ENCODE measurements at regions not wholly inside any gene's neighbourhood (a gene's known extent, or its start where the extent isn't known, plus 50 kb on each side); places are given as distances from the start of the nearest gene placed in this dataset.
"Not testable (repeated sequence)": the region's sequence is repeated elsewhere in the genome, so short reads cannot be mapped to it uniquely, and the experiment has no call there.

DNA sequence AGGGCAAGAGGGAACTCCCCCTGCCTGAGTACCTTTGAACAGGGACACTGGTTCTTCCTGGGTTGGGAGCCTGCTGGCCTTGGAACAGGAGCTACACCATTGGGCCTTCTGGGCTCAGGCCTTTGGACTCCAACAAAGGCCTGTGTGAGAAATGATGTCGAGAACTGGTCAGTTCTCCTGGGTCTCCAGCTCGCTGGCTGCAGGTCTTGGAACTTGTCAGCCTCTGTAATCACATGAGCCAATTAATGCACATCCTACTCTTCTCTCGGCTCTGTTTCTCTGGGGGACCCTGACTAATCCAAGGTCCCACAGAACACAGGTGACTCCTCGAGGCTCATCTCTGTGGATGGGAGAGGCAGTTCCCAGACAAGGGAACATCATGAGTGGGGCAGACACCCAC, 104.7 kb upstream of the PLGLB2 start:
- DNase-seq (ENCODE audit: low spot score): not testable (repeated sequence)

- not testable (repeated sequence) for DNase-seq (ENCODE audit: low spot score)
Measured at GRCh38 chr2:87647737-87648498, 100.0 kb upstream of the PLGLB2 start.

DNA sequence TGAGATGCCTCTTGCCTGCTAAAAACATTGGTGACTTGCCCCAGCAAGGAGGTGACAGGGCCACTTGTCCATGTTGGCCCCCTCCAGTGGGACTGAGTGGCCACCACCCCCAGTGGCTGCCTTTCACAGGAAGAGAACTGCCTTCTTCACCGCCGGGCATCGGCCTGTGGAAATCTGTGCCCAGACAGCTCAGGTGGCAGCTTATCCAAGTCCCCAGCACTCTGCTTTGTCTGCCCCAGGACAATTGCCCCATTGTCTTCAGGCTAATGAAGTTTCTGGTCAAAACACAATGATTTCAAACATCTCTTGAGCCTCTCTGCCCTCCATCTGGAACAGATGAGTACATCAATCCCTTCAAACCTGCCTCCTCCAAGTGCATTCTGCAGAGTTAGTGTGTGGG, 99.1 kb upstream of the PLGLB2 start:
- not testable (repeated sequence) for DNase-seq (ENCODE audit: low spot score)

- not testable (repeated sequence) for DNase-seq (ENCODE audit: low spot score)
Measured at GRCh38 chr2:87649871-87650270, 98.0 kb upstream of the PLGLB2 start.

DNA sequence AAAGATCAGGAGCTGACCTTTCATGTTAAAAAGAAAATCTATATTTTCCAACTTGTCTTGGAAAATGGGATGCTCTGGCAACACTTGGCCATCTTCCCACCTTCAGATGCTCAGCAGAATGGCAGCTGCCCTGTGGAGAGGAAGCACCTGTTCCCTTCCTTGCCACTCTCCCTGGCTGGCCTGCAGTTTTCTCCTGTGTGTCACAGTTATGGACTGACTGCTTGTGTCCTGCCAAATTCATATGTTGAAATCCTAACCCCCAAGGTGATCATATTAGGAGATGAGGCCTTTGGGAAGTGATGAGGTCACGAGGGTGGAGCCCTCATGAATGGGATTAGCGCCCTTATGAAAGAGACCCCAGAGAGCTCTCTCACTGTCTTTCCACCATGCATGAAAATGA, 97.0 kb upstream of the PLGLB2 start:
- DNase-seq (ENCODE audit: low spot score): not testable (repeated sequence)

GRCh38 chr2:87651589-87651988, 96.3 kb upstream of the PLGLB2 start:
- not testable (repeated sequence) for DNase-seq (ENCODE audit: low spot score)

DNA sequence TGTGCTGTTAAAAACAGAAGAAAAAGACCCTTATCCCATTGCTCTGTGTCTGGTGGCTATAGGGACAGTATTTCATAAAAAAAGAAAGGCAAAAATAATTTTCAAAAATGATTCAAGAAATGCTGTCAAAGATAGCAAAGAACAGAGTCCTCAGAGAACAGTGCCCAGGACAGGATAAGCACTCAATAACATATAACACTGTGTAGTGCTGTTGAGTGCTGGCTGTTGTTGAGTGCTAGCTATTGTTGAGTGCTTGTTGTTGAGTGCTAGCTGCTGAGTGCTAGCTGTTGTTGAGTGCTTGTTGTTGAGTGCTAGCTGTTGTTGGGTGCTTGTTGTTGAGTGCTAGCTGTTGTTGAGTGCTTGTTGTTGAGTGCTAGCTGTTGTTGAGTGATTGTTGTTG, 94.5 kb upstream of the PLGLB2 start:
- DNase-seq (ENCODE audit: low spot score): not testable (repeated sequence)

DNA sequence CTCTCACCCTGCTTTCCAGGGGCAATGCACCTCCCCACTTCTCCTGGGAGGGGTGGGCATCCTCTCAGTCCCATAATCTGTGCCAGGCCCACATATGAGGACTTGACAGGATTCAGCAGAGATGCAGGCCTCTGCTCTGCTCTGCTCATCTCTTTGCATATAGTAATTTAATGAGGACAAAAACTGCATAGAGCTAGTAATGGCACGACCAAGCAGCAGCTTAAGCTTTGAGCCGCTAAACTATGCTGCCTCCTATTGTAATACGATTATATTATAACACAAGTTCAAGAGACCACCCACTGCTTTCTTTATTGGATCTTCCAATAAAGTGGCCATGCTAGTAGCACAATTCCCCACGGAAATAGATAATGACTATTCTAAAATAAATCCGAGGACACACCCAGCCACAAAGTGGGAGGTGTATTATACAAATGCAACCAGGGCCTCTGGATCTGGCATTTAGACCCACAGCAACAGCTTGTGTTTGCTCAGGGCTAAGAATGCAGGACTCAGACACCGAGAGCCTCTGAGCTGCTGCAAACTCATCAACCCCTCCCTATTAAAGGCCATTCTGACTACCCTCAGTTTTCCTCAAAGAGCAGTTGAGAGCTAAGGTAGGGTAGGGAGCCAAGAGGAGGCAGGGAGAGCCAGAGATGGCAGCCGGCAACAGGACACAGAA, 93.6 kb upstream of the PLGLB2 start:
- not testable (repeated sequence) for DNase-seq (ENCODE audit: low spot score)

- DNase-seq (ENCODE audit: low spot score): not testable (repeated sequence)
Measured at GRCh38 chr2:87657915-87658314, 90.0 kb upstream of the PLGLB2 start.

GRCh38 chr2:87658357-87658756, 89.5 kb upstream of the PLGLB2 start:
- not testable (repeated sequence) for DNase-seq (ENCODE audit: low spot score)

- not testable (repeated sequence) for DNase-seq (ENCODE audit: low spot score)
Measured at GRCh38 chr2:87658976-87659375, 88.9 kb upstream of the PLGLB2 start.

- DNase-seq (ENCODE audit: low spot score): not testable (repeated sequence)
Measured at GRCh38 chr2:87660164-87660563, 87.7 kb upstream of the PLGLB2 start.

- not testable (repeated sequence) for DNase-seq (ENCODE audit: low spot score)
Measured at GRCh38 chr2:87662316-87663290, 85.3 kb upstream of the PLGLB2 start.

- not testable (repeated sequence) for DNase-seq (ENCODE audit: low spot score)
Measured at GRCh38 chr2:87663347-87663746, 84.5 kb upstream of the PLGLB2 start.

GRCh38 chr2:87667027-87667426, 80.9 kb upstream of the PLGLB2 start:
- DNase-seq (ENCODE audit: low spot score): not testable (repeated sequence)

GRCh38 chr2:87668361-87668760, 79.5 kb upstream of the PLGLB2 start:
- DNase-seq (ENCODE audit: low spot score): not testable (repeated sequence)

GRCh38 chr2:87669633-87670231, 78.2 kb upstream of the PLGLB2 start:
- DNase-seq (ENCODE audit: low spot score): not testable (repeated sequence)

DNA sequence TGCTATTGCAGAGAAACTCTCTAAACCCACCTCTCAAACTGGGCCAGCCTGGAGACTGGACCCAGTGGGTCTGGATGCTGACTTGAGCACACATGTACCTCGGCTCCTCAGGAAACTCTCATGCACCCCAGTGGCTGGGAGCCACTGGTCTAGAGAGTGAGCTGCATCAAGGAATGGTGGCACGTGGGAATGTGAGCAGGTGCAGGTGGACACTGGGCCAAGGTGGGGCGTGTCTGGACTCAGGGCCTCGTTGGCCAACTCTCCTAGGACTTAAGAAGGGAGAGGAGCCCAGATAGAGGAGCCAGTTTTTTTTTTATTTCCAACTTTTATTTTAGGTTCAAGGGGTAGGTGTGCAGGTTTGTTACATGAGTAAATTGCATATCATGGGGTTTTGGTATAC, 75.5 kb upstream of the PLGLB2 start:
- DNase-seq (ENCODE audit: low spot score): not testable (repeated sequence)

DNA sequence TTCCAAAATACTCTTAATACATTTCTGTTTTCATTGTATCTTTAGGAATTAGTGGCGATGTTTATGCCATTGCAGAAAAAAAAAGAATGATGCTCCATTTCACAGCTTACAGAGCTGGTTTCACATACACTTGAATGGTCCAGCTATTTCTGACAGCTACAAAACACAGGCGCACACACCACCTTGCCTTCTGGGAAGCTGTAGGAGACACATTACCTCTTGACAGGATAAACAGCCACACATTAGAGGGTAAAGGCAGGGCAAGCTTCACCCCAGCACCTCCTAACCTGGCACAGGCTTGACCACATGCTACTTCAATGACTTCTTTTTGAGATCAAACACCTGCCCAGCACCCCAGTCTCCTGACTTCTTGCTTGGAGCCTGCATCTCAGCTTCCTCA, 73.2 kb upstream of the PLGLB2 start:
- DNase-seq (ENCODE audit: low spot score): not testable (repeated sequence)

- not testable (repeated sequence) for DNase-seq (ENCODE audit: low spot score)
Measured at GRCh38 chr2:87675487-87675886, 72.4 kb upstream of the PLGLB2 start.

DNA sequence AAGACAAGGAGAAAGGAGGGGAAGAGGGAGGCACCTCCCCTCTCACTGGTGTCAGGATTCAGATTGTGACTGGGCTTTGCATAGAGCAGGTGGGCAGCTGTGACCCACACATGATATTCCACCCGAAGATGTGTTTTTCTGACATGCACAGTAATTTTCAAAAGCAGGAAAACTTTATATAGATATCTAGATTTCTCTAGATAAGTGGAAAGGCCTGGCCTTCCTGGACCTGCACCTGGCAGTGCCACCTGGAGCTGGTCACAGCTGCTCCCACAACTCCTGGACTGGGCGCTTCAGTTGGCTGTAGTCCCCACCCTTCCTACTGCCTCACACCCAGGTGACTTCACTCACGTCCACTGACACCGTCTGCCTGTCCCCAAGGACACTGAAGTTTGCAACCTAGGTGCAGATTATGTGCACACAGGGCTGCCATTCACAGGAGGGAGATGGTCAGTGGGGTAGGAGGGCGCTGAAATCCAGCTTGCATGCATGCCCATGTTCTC, 70.4 kb upstream of the PLGLB2 start:
- DNase-seq (ENCODE audit: low spot score): not testable (repeated sequence)

Measured in kidney capillary endothelial cell (primary cell).